Right ventricle myocardium superior (tissue), 1 donor: ENCODE measurements at regions not wholly inside any gene's neighbourhood (a gene's known extent, or its start where the extent isn't known, plus 50 kb on each side); places are given as distances from the start of the nearest gene placed in this dataset.

Source experiments
- ATAC-seq: fragments of 200-7000 bp; cut with Tn5 transposase; one replicate; pipeline ENCODE4 v1.9.1; 2020; ENCODE audit warnings: mild to moderate bottlenecking; ENCODE audit not compliant: poor library complexity
- DNase-seq: peaks from one replicate; pipeline ENCODE4 v3.0.0-alpha.2; 2020
- intact Hi-C: fragments of 100-400 bp; cut with DNase I; formaldehyde crosslinking; loops from one replicate; pipeline ENCODE4 v1.11.2; 2022
- donor health status: DM: no; HTN: yes; CAD: no; lungs with severe emphysema.

DNA sequence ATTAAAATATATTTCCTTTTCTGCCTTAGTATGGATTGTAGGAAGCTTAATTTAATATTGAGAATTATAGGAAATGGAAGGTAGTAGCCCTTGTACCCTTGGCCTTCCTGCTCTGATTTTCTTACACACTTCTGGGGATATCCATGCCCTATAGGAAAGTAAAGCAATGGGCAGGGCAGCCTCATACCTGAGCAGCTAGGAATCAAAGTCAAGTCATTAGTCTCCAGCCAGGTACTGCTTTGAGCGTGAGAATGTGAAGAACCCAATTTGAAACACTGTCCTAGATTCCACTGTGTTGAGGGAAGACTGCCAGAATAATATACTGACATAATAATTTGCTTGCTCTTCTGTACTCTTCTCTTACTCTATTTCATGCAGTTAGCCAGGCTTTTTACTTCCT, 51.0 kb upstream of the L3MBTL3 start:
- ATAC-seq = no peak
- no peak for DNase-seq
- intact Hi-C loops = no loop called here

DNA sequence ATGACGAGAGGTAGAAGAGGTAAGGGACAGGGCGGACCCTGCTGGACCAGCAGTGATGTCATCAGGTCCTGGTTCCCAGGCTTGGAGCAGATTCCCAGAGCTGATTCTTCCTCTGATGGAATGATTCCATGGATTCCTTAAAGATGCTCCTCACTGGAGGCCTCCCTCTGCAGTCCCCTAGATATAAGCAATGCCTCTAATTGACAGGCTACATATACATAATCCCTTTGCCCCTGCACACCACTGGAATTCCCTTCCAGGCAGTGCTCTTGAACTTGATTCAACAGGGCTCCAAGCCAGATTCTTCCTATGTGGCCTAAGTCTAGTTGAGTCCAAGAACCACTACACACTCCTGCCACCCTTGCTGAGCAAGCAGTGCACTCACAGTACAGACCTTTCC, 52.3 kb upstream of the L3MBTL3 start:
- no peak for ATAC-seq
- DNase-seq = no peak
- intact Hi-C loops = no loop called here

DNA sequence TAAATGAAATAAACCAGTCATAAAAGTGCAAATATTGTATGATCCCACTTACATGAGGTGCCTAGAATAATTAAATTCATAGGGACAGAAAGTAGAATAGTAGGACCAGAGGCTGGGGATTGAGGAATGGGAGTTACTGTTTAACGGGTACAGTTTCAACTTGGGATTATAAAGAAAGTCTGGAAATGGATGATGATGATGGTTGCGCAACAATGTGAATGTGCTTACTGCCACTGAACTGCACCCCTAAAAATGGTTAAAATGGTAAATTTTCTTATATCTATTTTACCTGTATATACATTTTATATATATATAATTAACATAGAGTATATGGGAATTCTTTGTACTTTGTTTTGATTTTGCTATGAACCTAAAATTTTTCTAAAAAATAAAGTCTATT, 53.3 kb upstream of the L3MBTL3 start:
- ATAC-seq = no peak
- intact Hi-C loops = no loop called here
- no peak for DNase-seq

DNA sequence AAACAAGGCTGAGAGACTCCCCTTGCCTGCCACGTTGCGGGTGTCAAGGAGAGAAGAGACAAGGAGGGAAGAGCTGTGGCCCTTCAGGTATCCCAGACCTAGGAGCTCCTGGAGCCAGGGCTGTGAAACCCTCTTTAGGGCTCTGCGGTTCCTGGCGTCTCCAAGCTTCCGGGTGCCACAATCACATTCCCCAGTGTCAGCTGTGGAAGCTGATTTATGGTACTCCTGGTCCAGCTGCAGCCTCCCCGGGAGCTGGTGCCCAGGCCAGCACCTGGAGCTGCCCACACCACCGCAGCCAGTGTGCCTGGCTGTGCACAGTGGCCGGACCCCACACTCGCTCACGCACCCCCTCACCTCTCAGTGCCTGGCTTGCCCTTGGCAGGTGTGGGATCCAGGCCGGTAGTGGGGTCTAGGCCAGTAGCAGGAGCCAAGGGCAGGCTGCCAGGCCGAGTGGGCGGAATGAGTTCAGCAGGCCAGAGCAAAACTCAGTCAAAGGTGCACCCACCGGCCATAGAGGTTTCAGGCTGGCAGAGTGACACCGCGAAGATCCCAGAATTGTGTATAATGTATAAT, 58.9 kb upstream of the L3MBTL3 start:
- DNase-seq (no peak), ATAC-seq (no peak)
- intact Hi-C loops = no loop called here

DNA sequence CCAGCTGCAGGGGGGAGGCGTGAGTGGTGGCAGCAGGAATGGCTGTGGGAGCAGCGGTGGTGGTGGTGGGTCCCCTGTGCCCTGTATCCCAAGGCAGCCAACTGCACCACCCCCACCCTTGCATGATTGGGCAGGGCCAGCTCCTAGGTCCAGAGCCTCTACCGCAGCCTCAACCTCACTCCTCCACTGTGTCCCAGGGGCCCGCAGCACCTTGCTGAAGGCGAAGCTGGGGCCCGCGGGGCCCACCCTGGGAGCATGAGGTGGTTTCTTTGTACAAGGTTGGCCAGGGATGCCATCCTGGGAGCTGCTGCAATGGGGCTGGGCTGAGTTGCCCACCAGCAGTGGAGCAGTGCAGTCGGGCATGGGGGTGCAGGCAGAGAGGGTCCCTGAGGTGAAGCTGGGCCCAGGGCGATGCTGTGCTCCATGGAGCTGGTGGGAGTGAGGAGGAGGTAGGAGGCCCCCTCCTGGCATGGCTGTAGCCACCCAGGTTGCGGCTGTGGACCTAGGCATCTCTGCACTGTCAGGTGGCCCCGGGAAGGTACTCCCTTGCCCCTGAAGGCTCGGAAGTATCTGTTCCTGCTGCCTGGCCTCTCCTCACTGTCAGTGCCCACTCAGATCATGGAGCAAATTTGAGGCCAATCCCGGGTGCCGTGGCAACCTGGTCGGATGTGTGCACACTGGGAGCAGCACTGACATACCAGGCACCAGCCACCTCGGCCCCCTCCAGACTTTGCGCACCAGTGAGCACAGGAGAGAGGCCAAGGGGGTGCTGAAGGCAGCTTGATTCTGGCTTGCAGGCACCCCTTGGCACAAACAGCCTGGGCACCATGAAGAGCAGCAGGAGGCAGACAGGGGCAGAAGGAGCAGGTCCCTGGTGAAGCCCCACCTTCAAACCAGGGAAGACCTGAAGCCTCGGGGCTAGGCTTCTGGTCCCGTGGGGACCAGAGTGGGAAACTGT, 60.2 kb upstream of the L3MBTL3 start:
- peak; percentile 40 for DNase-seq
- ATAC-seq = no peak

DNA sequence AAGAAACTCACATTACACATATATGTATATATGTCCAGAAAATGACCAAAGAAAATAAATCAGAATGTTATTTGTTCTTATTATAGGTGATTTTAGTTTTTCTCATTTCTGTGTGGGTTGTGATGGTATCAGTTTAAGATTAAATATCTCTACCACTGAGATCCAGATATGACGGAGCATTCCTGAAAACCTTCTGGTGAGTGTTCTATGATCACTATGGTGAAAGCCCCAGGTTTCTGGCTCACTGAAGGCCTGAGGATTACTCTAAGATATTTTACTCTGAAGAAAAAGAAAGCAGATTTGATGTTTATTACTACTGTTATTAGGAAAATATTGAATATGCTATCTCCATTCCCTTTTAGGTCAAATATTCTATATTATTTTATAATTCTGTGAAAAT, 62.8 kb upstream of the L3MBTL3 start:
- intact Hi-C loops = no loop called here
- DNase-seq = no peak
- no peak for ATAC-seq

More for the DNA sequence above, 60.2 kb upstream of the L3MBTL3 start:
- intact Hi-C loops = no loop called here

DNA sequence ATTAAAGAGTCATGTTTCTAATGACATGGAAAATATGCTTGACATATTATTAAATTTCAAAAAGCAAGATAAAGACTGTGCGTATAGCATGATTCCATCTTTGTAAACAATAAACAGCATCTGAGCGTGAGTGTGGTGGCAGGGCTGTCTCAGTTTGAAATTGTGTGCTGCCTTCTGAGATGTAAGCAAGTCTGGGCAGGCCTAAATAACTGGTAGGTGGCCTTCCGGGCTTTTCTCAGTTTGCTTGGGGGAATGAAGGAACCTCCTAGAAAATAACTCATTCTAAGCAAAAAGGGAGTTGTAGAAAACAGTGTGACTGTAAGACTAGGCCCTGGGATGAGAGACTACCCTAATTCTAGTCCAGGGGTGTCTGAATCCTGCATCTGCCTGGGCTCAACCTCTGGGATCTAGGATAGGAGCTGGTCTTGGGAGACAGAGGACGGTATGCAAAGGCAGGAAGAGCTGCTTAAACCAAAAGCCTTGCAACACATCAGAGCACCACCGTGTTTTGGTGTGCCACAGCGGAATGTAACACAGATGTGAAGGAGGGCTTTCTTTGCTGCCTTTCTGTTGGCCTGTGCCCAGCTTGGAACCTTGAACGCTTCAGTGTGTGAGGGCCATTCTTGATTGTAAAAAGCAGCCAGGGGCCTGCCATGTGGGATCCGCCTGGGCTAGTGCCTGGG, 63.5 kb upstream of the L3MBTL3 start:
- ATAC-seq (no peak), DNase-seq (no peak)
- intact Hi-C loops = no loop called here

DNA sequence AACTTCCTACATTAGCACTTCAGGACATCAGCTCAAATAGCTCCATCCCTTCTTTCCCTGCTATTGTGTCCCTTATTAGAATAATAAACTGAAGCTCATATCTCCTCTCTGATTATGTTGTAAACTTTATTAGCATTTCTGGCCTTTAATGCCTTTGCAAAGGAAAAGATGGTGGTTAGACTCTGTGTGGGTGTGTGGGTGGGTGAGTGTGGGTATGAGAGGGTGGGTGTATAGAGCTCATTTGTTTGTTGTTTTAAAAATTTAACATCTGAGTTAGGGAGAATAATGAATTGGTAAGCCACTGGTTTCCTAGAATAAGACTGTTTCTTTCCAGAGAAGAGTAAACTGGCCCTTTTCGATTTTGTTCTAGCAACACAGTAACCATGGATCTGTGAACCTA, 70.6 kb upstream of the L3MBTL3 start:
- DNase-seq (no peak), ATAC-seq (no peak)
- intact Hi-C loops = no loop called here

DNA sequence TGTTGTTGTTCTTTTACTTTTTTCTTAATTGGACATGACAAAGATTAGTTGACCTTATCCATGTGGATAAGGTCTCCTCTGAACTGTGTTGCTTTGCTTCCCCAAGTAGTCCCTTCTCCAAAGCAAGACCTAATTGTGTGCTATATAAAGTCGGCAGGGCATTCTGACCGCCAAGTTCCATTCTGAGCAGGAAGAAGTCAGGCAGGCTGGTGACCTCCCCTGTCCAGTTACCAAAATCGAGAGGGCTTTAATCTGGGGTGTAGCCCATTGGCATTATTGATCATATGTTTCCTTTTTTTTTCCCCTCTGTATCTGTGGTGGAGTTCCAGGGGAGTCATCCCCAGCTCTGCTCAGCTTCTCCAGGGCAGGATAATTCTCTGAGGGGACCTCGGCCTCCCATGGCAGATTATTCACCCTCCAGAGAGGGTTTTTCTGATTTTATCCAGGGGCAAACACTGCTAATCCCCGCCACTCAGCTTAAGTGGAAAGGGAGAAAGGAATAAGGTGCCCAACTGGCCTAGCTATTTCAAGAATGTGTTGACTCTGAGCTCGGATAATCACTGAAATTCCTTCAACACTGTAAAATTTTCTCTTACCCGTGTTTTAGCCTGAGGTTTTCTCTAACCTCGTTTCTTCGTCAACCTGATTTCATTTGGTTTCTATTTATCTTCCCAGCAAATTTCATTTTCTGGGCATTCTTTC, 71.8 kb upstream of the L3MBTL3 start:
- intact Hi-C loops = no loop called here
- DNase-seq = no peak
- no peak for ATAC-seq

DNA sequence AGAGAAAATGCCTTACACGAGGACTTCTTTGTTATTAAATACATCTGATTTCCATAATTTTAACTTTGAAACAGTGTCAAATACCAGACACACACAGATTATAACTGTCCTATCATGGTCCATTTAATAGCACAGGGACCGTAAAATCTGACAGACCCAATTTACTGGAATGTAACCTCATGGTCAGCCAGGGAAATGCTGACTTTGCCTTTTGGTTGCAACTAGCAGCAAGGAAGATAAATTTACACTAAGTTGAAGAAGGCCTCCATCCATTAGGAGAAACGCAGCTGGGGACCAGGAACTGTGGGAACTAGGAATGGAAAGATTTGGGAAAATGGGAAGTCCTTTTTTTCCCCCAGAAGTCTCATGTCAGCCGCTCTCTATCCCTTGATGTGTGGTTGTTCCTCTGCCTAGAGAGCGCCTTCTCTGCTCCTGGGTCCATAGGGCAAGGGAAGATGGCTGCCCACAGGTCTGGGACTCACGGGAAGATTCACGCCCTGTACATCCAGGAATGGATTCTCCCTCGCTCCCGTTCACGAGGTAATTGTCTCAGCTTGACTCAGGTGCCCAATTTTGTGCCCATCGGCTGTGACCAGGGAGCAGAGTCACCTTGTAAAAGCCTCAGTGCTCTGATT, 74.6 kb upstream of the L3MBTL3 start:
- no peak for DNase-seq
- intact Hi-C loops = no loop called here
- ATAC-seq = no peak

DNA sequence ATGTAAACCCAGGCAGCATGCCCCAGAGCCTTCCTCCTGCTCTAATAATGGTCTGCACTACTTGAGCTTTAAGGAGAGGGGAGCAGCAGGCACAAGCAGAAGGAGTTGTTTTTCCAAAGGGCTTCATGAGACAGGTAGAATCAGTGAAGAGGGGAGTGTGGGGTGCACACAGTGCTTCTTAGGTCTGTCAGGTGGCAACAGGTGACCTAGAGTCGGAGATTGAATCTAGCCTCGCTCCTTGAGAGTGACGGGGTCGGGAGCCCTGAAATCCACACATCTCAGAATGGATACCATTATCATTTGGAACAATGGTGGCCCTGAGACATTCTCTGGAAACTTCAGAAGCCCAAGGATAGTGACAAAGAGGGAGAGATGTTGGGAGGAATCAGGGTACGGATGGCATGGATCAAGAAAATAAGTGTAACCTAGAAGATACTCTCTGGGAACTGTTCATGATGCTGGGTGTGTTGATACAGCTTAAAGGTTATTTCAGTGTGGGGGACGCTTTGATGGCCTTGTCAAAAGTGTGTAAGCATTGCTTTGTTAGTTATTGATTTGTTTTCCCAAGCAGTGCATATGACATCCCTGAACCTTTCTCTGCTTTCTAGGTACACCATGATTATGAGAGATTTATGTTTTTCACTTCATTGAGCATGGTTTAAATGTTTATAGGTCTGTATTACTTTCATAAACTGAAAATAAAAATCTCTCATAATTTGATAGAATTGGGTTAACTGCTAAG, 77.8 kb upstream of the L3MBTL3 start:
- DNase-seq = no peak
- no peak for ATAC-seq
- intact Hi-C loops = no loop called here

DNA sequence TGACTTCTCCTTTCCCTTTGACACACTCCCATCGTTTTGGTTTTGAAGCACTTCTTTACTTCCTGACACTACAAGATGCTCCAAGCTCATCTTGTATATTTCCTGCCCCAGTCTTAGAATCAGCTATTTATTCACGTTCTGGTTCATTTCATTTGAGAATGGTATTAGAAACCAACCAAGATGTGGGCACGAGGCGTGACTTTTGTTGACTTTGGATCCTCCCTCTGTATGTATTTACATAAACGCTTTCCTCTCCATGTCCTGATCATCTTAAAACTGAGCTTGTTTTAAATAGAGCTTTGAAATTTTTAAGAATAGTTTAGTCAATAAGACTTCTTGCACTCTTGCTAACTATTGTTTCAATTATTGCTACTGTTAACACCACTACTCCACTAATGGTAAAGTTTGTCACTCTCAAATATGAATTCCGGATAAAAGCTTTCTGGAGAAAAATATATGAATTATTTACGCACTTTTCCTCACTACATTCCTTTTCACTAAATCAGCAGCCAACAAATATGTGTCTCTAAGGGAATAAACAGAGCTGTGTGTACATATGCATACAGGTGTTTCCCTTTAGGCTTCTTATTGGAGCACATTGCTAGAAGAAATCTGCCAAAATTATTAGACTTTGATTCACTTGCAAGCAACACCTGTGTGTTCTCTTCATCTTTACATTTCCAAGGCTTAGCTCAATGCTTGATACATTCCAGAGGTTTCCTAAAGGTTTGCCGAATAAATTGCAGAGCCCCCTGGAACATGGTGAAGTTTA, 77.3 kb upstream of the TMEM244 start:
- intact Hi-C loops = no loop called here
- ATAC-seq (no peak), DNase-seq (no peak)

DNA sequence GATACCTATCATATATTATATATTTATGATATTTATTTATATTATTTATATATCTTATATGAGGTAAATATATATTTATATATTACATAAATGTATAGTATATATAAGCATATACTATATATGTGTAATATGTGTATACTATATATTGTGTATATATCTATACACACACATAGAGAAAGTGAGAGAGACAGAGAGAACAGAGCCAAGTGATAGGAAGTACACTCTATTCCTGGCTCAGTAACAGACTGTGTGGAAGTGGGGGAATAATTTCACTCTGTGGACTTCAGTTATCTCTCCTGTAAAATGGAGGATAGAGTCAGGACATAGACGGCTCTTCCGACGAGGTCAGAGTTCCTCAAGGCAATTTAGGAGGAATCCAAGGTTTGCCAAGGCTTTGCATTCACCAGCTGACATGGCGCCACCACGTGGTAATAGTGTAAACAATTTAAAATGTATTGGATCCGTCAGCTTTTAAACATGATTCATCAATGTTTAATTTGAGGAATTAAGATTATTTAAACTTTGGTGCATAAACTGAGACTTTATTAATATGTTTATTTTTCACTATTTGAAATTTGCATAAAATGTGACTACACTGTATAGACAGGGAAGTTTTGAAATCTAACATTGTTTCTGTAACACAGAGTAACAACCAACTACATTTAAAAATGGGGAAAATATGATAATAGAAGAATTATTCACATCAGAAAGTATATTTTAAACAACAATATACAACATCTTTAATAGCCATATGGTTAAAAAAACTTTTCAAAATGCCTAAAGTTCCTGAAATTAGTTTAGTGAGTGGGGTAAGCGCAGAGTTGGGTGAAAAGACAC, 75.4 kb upstream of the TMEM244 start:
- intact Hi-C loops = no loop called here
- ATAC-seq (peak; percentile 46), DNase-seq (peak; percentile 50)

DNA sequence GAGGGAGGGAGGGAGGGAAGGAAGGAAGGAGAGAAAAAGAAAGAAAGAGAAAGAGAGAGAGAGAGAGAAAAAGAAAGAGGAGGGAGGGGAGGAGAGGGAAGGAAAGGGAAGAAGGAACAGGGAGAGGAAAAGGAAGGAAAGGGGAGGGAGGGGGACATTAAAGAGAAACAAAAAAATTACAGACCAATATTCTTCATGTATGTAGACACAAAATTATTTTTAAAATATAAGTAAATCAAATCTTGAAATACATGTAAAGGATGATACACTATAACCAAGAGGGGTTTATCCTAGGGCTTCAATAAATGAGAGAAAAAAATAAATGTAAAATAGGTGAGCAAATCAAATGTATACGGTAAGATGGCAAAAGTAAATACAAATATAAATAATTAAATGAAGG, 71.2 kb upstream of the TMEM244 start:
- intact Hi-C loops = no loop called here

DNA sequence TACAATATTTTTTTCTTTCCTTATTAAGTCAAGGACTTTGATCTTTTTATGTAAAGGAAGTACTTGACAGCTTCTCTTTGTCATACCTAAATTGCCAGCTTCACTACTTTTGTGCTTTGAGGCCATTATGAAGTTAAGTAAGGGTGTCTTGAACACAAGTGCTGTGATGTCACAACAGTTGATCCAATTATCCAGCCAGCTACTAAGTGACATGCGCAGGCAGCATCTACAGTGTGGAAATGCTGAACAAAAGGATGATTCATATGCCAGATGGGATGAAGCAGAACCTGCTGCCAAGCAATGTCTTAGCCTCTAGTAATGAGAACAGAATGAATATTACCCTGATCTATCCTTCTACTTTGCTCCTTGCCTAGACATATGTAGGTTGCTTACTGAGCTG, 68.3 kb upstream of the TMEM244 start:
- intact Hi-C loops = no loop called here
- no peak for DNase-seq
- no peak for ATAC-seq

More for the DNA sequence above, 71.2 kb upstream of the TMEM244 start:
- DNase-seq (no peak), ATAC-seq (no peak)

DNA sequence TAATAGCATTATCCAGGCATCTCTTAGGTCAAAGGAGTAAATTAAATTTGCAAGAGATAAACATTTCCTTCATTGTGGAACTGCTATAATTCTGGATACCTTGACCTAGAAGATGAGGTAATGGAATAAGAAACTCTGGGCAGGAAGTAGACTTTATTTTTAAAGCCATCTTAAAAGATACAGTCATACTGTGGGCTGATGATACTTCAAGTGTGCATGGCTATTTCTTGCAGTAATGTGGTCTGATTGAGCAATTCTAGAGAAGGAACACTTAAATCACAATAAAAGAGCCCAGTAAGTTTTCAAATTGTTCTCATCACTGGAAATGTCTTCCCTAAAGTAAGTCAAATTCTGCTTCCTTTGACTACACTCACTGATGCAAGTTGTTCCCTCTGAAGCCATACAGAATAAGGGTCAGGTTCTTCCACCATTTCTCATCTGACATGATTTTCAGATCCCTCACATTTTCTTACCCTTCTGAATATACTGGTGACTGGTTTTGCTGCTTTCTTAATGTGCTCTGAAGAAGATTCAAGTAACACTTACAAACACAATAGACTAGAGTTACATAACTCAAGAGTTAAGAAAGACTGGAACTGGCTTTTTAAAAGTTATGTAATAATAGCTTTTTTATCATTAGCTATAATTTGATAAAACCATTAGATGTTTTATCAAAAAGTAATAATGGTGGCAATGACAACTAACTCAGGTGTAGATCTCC, 62.6 kb upstream of the TMEM244 start:
- DNase-seq (no peak), ATAC-seq (no peak)
- intact Hi-C loops = no loop called here
